ENCODE measurements at regions not wholly inside any gene's neighbourhood (a gene's known extent, or its start where the extent isn't known, plus 50 kb on each side); places are given as distances from the start of the nearest gene placed in this dataset.

DNA sequence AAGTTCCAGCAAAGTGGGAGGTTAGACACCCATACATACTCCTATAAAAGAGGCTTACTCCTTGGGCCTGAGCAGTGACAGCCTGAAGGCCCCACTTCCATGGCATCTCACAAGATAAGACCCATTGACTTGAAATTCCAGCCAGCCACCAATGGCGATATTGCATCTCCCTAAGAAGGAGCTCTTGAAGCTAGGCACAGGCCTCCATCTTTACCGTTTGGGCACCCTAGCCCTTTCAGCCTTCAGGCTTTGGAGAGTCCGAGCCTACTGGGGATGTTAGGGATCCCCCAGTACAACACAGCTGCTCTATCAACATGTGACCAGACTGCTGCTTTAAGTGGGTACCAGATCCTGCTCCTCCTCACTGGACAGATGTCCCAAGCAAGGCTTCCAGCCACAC is 189.5 kb downstream of the MAGEE1 start:
- TF ChIP-seq, protein P1, sequence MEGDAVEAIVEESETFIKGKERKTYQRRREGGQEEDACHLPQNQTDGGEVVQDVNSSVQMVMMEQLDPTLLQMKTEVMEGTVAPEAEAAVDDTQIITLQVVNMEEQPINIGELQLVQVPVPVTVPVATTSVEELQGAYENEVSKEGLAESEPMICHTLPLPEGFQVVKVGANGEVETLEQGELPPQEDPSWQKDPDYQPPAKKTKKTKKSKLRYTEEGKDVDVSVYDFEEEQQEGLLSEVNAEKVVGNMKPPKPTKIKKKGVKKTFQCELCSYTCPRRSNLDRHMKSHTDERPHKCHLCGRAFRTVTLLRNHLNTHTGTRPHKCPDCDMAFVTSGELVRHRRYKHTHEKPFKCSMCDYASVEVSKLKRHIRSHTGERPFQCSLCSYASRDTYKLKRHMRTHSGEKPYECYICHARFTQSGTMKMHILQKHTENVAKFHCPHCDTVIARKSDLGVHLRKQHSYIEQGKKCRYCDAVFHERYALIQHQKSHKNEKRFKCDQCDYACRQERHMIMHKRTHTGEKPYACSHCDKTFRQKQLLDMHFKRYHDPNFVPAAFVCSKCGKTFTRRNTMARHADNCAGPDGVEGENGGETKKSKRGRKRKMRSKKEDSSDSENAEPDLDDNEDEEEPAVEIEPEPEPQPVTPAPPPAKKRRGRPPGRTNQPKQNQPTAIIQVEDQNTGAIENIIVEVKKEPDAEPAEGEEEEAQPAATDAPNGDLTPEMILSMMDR (IDR thresholded peaks at IDR 0.05) = no peak
- no peak for TF ChIP-seq POLR2AphosphoS5 (IDR thresholded peaks at IDR 0.05)
- TF ChIP-seq POLR2A (IDR thresholded peaks at IDR 0.05) = no peak

All from breast epithelium (tissue), 3 donors.